HFF-Myc (cell line): ENCODE measurements at regions not wholly inside any gene's neighbourhood (a gene's known extent, or its start where the extent isn't known, plus 50 kb on each side); places are given as distances from the start of the nearest gene placed in this dataset.

Source experiments
- DNase-seq: peaks from one replicate; pipeline ENCODE4 v3.0.0-alpha.2; 2011; ENCODE audit warnings: low read depth; ENCODE audit errors: extremely low read depth
- H3K4me3 ChIP-seq: replicated peaks from 2 replicates; pipeline ENCODE4 v1.5.1; 2011; ENCODE audit warnings: low read depth, mild to moderate bottlenecking, control low read depth, low read length
- TF ChIP-seq, protein P1 (sequence below): IDR thresholded peaks from 2 replicates; pipeline ENCODE4 v1.5.1; 2012; ENCODE audit warnings: mild to moderate bottlenecking, low read depth, low read length, control low read depth; ENCODE audit errors: missing control alignments

GRCh38 chr1:87883906-87884305 lies 555.2 kb downstream of the LMO4 start:
- no peak for DNase-seq
- H3K4me3 ChIP-seq, result no peak overlapping the region
- TF ChIP-seq, protein P1, sequence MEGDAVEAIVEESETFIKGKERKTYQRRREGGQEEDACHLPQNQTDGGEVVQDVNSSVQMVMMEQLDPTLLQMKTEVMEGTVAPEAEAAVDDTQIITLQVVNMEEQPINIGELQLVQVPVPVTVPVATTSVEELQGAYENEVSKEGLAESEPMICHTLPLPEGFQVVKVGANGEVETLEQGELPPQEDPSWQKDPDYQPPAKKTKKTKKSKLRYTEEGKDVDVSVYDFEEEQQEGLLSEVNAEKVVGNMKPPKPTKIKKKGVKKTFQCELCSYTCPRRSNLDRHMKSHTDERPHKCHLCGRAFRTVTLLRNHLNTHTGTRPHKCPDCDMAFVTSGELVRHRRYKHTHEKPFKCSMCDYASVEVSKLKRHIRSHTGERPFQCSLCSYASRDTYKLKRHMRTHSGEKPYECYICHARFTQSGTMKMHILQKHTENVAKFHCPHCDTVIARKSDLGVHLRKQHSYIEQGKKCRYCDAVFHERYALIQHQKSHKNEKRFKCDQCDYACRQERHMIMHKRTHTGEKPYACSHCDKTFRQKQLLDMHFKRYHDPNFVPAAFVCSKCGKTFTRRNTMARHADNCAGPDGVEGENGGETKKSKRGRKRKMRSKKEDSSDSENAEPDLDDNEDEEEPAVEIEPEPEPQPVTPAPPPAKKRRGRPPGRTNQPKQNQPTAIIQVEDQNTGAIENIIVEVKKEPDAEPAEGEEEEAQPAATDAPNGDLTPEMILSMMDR, result no peak

DNA sequence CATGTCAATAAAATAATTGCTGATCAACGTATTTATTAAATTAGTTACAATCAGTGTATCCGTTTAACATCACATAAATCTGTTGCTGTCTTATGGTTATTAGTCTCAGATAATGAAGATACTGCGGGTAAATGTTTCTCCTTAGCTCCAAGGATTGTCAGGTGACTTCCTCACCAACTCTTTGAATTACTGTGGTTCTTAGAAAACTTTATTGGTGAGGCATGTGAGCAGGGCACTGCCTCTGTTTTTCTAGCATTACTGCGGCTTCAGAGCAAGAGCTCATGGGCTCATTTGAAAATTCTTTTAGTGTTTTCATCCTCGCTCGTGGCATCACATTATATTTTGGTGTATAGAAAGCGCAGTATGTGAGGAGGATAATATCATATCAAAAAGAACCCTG lies 555.9 kb downstream of the LMO4 start:
- DNase-seq, result no peak
- TF ChIP-seq, protein P1, result no peak
- no peak overlapping the region for H3K4me3 ChIP-seq

- DNase-seq, result no peak
- TF ChIP-seq, protein P1, result no peak
- no peak overlapping the region for H3K4me3 ChIP-seq
Observed at GRCh38 chr1:87885278-87886025, 556.8 kb downstream of the LMO4 start.

- TF ChIP-seq, protein P1, result no peak
- no peak for DNase-seq
- H3K4me3 ChIP-seq, result no peak overlapping the region
Observed at GRCh38 chr1:87887100-87887499, 558.4 kb downstream of the LMO4 start.

GRCh38 chr1:87888446-87888845 lies 559.8 kb downstream of the LMO4 start:
- DNase-seq, result peak; percentile 16
- H3K4me3 ChIP-seq, result no peak overlapping the region
- TF ChIP-seq, protein P1, result no peak

DNA sequence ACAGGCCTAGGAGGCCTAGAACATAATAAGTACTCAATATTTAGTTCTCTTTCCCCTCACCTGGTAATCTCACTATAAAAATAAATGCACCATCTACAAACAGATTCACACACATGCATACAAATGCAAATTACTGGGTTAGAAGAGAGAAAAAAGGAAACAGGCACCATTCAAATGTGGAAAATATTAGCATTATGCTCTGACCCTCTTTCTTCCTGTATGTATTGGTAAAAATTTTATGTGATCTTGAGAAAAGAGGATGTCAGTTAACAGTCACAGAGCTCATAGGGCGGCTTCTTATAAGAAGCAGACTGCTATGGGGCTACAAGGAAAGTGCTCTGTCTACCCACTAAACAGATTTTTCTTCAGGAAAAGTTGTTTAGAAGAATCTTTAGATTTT lies 565.4 kb downstream of the LMO4 start:
- TF ChIP-seq, protein P1, result no peak
- DNase-seq, result no peak
- no peak overlapping the region for H3K4me3 ChIP-seq

- DNase-seq, result no peak
- TF ChIP-seq, protein P1, result no peak
- no peak overlapping the region for H3K4me3 ChIP-seq
Observed at GRCh38 chr1:87897481-87897880, 568.8 kb downstream of the LMO4 start.
